Activated naive CD4-positive, alpha-beta T cell treated with anti-CD3 and anti-CD28 coated beads, Interleukin-2, amount 50 U/mL, for 72 hours (primary cell): ENCODE measurements at regions not wholly inside any gene's neighbourhood (a gene's known extent, or its start where the extent isn't known, plus 50 kb on each side); places are given as distances from the start of the nearest gene placed in this dataset.

Source experiments
- ATAC-seq, 2 donors: fragments of 150-1000 bp; cut with Tn5 transposase; 2 replicates each; pipeline ENCODE4 v1.10.0; 2021; ENCODE audit warnings: mild to moderate bottlenecking in 2 of 2, moderate library complexity in 2 of 2
- DNase-seq, 2 donors: peaks; one replicate each; pipeline ENCODE4 v3.0.0; 2021 to 2022; ENCODE audit warnings: low spot score in 2 of 2
- H3K27ac Mint-ChIP-seq, 2 donors: one replicate each; pipeline ENCODE4 v1.8.0; 2022; ENCODE audit warnings: mild to moderate bottlenecking in 2 of 2, mixed read lengths in 2 of 2
- H3K36me3 Mint-ChIP-seq, 2 donors: one replicate each; pipeline ENCODE4 v1.8.0; 2022; ENCODE audit warnings: mixed read lengths in 2 of 2
- H3K9me3 Mint-ChIP-seq, 2 donors: one replicate each; pipeline ENCODE4 v1.8.0; 2022; ENCODE audit warnings: mixed read lengths in 2 of 2

DNA sequence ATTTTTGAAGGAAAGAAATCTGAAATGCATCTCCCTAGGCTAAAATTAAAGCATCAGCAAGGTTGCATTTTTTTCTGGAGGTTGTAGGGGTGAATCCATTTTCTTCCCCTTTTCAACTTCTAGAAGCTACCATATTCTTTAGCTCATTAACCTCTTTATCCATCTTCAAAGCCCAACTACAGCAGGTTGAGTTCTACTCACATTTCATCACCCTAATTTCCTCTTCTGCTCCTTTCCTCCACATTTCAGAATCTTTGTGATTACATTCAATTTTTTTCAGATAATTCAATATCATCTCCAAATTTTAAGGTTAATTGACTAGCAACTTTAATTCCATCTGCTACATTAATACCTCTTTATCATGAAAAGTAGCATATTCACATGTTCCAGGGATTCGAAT is 2655.7 kb upstream of the PCDH20 start:
- H3K36me3 Mint-ChIP-seq: no peaks in the 10 kb centered on the region
- no peak for ATAC-seq
- H3K27ac Mint-ChIP-seq: peak overlapping the region in 1 of 2 donors; percentile 37
- no peaks in the 10 kb centered on the region for H3K9me3 Mint-ChIP-seq
- DNase-seq: no peak

DNA sequence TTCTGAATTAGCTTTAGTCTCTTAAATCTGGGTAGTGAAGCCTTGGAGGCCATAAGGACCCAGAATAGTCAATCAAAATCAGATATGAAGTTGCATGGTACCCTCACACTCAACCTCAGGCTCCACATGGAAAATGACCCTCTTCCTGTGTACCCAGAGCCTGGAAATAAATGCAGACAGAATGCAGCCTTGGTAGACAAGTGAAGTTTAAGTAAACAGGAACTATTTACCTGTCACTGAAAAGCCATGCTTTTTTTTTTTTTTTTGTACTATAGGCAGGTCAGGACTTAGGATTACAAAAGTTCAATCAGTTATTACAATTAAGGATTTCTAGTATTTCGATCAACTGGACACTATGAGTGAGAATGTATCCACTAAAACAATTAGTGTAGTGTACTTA is 2654.2 kb upstream of the PCDH20 start:
- Mint-ChIP-seq H3K36me3 (no peaks in the 10 kb centered on the region), H3K9me3 (no peaks in the 10 kb centered on the region), H3K27ac (no peak overlapping the region)
- no peak for ATAC-seq
- DNase-seq: no peak

DNA sequence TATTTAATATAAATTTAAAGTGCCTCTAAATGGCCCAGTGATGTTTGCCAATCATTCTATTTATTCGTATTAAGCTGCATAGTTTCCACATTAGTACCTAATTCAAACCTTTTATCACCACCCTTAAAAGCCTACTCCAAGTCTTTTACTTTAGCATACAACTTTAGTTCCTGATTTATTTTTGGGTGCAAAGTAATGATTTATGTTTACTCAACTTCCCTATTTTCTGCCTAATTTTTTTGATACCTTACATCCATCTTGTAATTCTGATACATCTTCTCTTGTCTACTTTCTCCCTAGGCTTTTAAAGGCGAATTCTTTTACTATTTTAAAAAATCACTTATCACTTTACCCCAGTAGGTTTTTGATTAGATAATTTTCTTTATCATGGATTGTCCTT is 2651.1 kb upstream of the PCDH20 start:
- peaks cover 0 to 4% of the 10 kb centered on the region in 2 donors for H3K9me3 Mint-ChIP-seq
- no peak for ATAC-seq
- H3K27ac Mint-ChIP-seq: no peak overlapping the region
- DNase-seq: no peak
- H3K36me3 Mint-ChIP-seq: no peaks in the 10 kb centered on the region

DNA sequence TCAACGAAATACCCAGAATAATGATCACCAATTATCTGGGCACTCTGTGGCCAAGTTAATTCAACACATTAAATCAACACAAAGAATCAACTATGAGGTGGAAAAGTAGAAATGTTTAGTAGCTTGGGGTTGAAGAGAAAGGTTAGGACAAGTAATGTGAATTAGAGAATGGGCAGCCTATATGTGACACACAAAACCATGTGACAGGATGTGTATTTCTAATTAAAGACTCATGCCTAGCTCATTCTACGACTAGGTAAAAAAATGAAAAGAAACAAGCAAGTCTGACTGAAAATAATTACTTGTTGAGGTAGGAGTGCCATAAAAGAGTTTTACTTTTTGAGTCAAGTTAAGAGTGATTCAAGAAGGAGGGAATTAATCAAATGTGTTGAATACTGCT is 2646.0 kb upstream of the PCDH20 start:
- DNase-seq: no peak
- Mint-ChIP-seq H3K9me3 (peaks cover 16 to 19% of the 10 kb centered on the region in 2 donors), H3K27ac (no peak overlapping the region), H3K36me3 (no peaks in the 10 kb centered on the region)
- peak in 1 of 2 donors; percentile 72 for ATAC-seq

DNA sequence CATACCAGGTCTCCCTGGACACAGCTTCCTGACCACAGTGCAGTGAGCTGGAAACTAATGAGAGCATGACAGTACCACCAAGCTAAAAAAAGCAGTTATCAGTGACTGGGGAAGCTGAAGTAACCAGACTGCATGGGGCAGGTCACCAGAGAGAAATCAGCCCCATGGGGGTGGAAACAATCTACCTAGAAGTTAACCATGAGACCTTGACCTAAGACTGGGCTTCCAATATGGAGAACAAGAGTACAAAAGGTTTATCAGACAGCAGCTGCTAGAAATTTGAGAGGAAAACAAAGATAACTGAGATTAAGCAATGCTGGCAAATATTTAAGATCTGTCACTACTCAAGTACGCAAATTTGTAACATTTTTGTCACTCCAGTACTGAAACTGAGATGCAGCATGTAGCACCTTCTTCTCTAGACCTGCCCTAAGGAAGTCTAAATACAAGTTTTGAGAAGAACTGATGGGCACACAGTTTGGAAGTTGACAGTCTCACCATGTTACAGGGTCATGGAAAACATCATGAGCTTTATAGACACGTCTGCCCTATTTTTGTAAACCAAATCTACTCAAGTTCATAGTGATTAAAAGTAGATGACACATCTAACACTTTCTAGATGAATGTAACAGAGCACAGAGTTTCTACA is 2641.8 kb upstream of the PCDH20 start:
- Mint-ChIP-seq H3K36me3 (no peaks in the 10 kb centered on the region), H3K9me3 (peaks cover 19 to 22% of the 10 kb centered on the region in 2 donors), H3K27ac (no peak overlapping the region)
- DNase-seq: no peak
- peak in 1 of 2 donors; percentile 79 for ATAC-seq

DNA sequence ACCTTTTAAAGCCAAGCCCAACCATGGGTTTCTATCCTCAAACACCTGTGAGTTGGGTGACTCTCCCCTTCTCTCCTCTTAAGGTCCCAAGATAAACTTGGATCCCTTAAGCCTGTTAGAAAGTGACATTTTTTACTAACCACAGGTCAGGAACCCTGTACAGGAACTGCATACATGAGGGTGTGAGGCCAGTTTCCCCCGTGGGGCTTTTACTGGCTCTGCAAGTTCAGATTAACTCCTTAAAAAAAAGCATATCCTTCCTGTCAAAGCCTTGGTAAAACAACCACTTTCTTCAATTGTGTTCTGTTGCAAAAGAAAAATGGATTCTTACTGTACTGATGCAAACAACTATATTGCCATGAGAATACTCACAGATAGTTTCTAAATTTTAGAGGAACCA is 2638.7 kb upstream of the PCDH20 start:
- Mint-ChIP-seq H3K27ac (no peak overlapping the region), H3K9me3 (peaks cover 6 to 13% of the 10 kb centered on the region in 2 donors), H3K36me3 (no peaks in the 10 kb centered on the region)
- no peak for ATAC-seq
- DNase-seq: no peak

DNA sequence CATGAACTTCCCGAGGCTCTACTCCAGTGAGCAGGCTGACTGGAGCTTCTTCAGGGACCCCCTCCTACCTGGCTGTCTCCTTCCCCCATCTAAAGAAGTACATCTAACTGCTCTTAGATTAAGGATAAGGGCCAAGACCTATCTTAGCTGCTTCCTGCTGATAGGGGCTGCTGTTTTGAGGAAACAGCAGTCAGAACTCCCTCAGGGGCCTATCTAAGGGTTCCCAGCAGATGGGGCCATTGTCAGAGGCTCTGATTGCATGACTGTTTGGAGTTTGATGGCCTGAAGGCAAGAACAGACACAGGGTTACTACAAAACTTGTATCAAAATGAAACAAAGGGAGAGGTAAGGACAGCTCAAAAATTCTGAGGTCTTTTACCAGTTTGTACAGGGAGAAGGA is 2636.9 kb upstream of the PCDH20 start:
- H3K9me3 Mint-ChIP-seq: peaks cover 5 to 6% of the 10 kb centered on the region in 2 donors
- H3K36me3 Mint-ChIP-seq: no peaks in the 10 kb centered on the region
- no peak for ATAC-seq
- no peak overlapping the region for H3K27ac Mint-ChIP-seq
- DNase-seq: no peak

DNA sequence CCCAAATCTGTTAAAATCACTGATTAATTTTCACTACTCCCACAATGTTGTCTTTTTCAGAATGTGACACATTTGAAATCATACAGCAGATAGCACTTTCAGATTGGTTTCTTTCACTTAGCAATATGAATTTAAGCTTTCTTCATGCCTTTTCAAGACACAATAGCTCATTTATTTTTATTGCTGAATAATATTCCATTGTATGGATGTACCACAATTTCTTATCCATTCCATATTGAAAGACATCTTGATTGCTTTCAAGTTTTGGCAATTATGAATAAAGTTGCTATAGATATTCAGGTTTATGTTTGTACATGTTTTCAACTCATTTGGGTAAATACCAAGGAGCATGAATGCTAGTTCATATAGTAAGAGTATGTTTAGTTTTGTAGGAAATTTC is 2635.6 kb upstream of the PCDH20 start:
- ATAC-seq: no peak
- Mint-ChIP-seq H3K36me3 (no peaks in the 10 kb centered on the region), H3K9me3 (peaks cover 3 to 5% of the 10 kb centered on the region in 2 donors), H3K27ac (no peak overlapping the region)
- DNase-seq: no peak

DNA sequence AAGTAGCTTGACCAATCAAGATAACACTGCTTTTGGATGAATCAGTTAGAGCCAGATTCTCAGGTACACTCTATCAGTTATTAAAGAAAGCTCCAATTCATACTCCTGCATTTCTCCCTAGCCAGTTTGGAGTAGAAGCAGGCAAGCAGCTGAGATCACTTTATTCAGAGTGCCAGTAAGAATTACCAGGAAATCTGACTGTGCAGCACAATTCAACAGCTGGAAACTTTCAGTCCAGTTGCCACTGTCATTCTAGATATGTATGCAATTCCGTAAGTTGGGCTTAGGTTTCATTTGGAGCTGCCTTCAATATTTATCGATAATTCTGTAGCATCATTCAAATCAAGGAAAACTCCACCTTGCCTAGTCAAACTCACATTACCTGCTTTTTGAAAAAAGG is 2625.6 kb upstream of the PCDH20 start:
- Mint-ChIP-seq H3K9me3 (peaks cover 3 to 4% of the 10 kb centered on the region in 2 donors), H3K27ac (no peak overlapping the region), H3K36me3 (no peaks in the 10 kb centered on the region)
- ATAC-seq (no peak), DNase-seq (no peak)

DNA sequence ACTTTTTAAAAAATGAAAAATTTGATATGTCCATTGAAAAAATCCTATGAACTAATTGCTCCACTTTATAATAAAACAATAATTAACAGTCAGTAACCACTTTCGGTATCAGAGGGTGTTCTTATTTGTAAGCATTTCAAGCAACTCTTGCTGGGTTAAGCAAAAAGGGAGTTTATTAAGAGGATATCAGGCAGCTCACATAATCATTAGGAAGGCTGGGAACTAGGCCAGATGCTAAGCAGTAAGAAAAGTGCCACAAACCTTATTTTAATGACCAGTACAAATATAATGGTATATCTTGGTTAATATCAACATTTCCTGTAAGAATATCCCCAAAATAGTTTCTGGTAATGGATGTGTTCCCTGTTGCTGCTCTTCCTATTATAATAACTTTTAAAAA is 2618.3 kb upstream of the PCDH20 start:
- ATAC-seq: no peak
- Mint-ChIP-seq H3K9me3 (peaks cover 5 to 13% of the 10 kb centered on the region in 2 donors), H3K36me3 (no peaks in the 10 kb centered on the region), H3K27ac (no peak overlapping the region)
- DNase-seq: no peak

DNA sequence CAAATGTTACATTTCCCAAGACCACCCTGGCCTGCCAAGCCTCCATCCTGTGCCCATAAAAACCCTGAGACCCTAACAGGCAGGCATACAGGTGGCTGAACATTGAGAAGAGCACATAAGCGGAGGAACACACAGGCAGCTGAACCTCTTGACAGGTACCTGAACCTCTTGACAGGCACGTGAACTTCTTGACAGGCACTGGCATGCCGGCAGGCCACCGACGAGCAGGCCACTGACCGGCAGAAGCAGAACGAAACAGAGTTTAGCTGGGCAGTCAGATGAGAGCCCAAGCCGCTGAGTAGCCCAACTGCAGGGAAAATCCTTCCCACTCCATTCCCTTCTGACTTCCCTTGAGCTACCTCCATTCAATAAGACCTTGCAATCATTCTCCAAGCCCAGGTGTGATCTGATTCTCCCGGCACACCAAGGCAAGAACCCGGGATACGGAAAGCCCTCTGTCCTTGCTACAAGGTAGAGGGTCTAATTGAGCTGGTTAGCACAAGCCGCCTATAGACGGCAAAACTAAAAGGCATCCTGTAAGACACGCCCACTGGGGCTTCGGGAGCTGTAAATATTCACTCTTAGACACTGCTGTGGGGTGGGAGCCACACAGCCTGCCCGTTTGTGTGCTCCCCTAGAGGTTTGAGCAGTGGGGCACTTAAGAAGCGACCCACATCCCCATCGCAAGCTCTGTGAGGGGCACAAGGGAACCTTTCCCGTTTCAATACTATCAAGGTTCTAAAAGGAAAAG is 2613.9 kb upstream of the PCDH20 start:
- Mint-ChIP-seq H3K36me3 (no peaks in the 10 kb centered on the region), H3K9me3 (peaks cover 12 to 19% of the 10 kb centered on the region in 2 donors), H3K27ac (no peak overlapping the region)
- ATAC-seq (no peak), DNase-seq (no peak)

DNA sequence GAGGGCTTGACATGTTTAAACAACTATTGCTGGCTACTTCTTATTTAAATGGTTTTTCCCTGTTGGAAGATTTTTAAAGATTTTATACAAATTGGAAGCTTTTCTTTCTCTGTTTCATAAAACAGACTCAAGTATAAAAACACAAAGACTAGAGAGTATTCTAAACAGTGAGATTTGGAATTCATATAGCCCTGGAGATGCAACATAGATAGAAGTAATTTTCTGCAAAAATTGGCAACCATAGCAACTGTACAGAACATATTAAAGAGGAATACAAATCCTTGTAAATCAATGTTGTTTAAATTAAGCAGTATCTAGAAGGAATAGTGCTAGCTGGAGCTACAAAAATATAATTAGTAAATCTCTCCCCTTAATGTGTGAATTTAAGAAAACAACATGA is 2612.9 kb upstream of the PCDH20 start:
- peak overlapping the region in 1 of 2 donors; percentile 33 for H3K27ac Mint-ChIP-seq
- H3K36me3 Mint-ChIP-seq: no peaks in the 10 kb centered on the region
- peaks cover 12 to 19% of the 10 kb centered on the region in 2 donors for H3K9me3 Mint-ChIP-seq
- DNase-seq: no peak
- ATAC-seq: no peak

DNA sequence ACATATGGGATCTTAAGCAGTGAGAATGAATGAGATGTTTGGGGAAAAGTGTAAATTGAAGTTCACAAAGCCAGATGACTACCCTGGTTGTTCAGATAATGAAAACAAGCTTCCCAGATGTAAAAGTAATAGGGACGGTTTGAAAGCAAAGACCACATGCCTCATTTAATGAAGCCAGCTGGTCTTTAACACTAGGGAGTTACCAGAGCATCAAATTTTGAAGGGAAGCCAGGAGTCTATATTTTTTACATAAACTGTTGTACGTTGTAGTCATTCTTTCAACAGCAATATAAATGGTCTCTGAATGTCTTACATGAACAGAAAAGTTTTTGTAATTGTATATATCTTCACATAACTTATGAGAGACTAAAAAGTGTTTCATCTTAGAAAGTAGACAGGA is 2604.5 kb upstream of the PCDH20 start:
- ATAC-seq (no peak), DNase-seq (no peak)
- Mint-ChIP-seq H3K9me3 (peaks cover 9 to 15% of the 10 kb centered on the region in 2 donors), H3K27ac (no peak overlapping the region), H3K36me3 (no peaks in the 10 kb centered on the region)

DNA sequence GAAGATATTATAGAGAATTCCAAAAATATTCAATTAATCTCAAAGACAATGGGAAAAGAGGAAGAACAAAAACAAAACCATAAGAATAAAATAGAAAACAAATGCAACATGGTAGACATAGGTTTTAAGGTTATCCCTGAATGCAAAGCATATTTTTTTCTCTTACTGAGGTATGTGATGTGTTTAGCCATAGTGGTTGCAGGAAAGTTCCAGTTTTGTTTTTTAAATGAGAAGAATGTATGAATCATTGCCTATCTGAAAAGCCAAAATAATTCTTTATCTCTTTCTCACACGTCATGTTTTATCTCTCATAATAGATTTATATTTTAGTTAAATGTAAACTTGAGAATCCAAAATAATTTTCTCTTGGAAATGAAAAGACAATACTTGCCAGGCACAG is 2591.7 kb upstream of the PCDH20 start:
- DNase-seq (no peak), ATAC-seq (no peak)
- Mint-ChIP-seq H3K27ac (no peak overlapping the region), H3K9me3 (peaks cover 5 to 12% of the 10 kb centered on the region in 2 donors), H3K36me3 (no peaks in the 10 kb centered on the region)

DNA sequence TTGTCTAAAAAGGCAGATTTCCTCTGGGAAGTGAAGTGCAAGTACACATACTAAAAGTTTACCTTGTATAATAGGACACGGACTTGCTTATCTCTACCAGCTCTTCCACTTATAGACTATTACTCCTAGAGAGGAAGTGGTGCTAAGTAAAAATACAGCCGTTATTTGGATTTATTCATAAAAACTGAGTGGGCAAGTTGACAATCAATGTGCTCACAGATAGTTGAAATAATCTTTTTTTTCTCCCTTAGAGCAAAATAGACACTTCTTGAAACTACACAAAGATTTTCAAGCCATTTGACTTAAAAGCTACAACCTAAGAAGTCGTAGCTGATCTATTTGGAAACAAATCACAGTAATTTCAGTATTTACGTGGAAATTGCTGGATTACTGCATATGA is 2584.7 kb upstream of the PCDH20 start:
- Mint-ChIP-seq H3K9me3 (peaks cover 10 to 21% of the 10 kb centered on the region in 2 donors), H3K27ac (no peak overlapping the region), H3K36me3 (no peaks in the 10 kb centered on the region)
- ATAC-seq (no peak), DNase-seq (no peak)

DNA sequence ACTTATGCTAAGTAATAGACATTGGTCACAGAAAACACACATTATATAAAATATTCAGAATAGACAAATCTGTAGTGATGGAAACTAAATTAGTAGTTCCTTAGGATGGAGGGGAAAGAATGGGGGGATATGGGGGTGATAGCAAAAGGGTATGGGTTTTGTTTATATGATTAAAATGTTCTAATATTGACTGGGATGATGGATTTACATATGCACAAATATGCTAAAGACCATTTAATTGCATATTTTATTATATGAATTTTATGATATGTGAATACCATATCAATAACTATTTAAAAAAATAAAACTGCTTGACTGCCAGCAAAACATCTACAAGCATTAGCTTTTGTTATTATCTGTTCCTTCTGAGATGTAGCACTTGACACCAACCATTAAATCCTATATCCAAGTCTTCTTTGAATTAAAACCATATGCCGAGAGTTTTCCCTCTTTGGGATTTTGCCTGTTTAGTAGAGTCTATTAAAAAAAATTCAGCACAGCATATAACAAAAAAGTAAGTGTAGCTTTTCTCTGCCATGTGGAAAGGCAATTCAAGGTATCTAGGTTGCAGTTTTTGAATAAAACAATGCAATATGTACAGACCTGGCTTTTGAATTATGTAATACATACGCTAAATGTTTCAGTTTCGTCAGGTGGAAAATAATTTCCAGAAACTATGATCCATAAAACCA is 2584.1 kb upstream of the PCDH20 start:
- no peaks in the 10 kb centered on the region for H3K36me3 Mint-ChIP-seq
- no peak overlapping the region for H3K27ac Mint-ChIP-seq
- DNase-seq (no peak), ATAC-seq (no peak)
- H3K9me3 Mint-ChIP-seq: peaks cover 5 to 16% of the 10 kb centered on the region in 2 donors

DNA sequence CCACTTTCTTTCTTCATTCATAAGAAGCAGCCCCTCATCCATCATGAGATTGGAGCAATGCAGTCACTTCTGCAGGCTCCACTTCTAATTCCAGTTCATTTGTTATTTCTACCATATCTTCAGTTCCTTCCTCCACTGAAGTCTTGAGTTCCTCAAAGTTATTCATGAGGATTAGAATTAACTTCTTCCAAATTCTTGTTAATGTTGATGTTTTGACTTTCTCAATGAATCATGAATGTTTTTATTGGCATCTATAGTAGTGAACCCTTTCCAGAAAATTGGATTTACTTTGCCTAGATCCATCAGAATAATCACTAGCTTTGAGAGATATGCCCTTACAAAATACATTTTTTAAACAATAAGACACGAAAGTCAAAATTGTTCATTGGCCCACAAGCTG is 2567.7 kb upstream of the PCDH20 start:
- no peak overlapping the region for H3K27ac Mint-ChIP-seq
- H3K36me3 Mint-ChIP-seq: no peaks in the 10 kb centered on the region
- no peak for ATAC-seq
- H3K9me3 Mint-ChIP-seq: peaks cover 0 to 5% of the 10 kb centered on the region in 2 donors
- DNase-seq: no peak
